Liver (tissue), 8 donors: ENCODE measurements at regions not wholly inside any gene's neighbourhood (a gene's known extent, or its start where the extent isn't known, plus 50 kb on each side); places are given as distances from the start of the nearest gene placed in this dataset.

Source experiments
- DNase-seq: peaks from one replicate; pipeline ENCODE4 v3.0.0-alpha.2; 2017; ENCODE audit warnings: low spot score
- H3K27ac ChIP-seq, 2 donors: one replicate each; pipeline ENCODE4 v1.7.0; 2013; ENCODE audit warnings: inconsistent platforms in 2 of 2, low read length in 2 of 2, control low read depth in 1 of 2, low read depth in 1 of 2, mild to moderate bottlenecking in 1 of 2
- H3K27me3 ChIP-seq, 4 donors: one replicate each; pipeline versions ENCODE4 v1.6.1 to v1.7.0; 2013; ENCODE audit warnings: low read length in 3 of 4, inconsistent platforms in 1 of 4, mild to moderate bottlenecking in 1 of 4, moderate library complexity in 1 of 4; ENCODE audit not compliant: control insufficient read depth in 4 of 4, insufficient read depth in 4 of 4
- H3K36me3 ChIP-seq, 4 donors: one replicate each; pipeline versions ENCODE4 v1.6.1 to v1.7.0; 2013; ENCODE audit warnings: low read length in 3 of 4, mild to moderate bottlenecking in 3 of 4, low read depth in 1 of 4, moderate library complexity in 1 of 4; ENCODE audit not compliant: control insufficient read depth in 4 of 4, insufficient read depth in 3 of 4
- H3K4me1 ChIP-seq, 4 donors: one replicate each; pipeline versions ENCODE4 v1.6.1 to v1.7.0; 2013; ENCODE audit warnings: low read length in 3 of 4, mild to moderate bottlenecking in 3 of 4, moderate library complexity in 1 of 4; ENCODE audit not compliant: control insufficient read depth in 4 of 4, insufficient read depth in 4 of 4
- H3K4me3 ChIP-seq, 3 donors: one replicate each; pipeline versions ENCODE4 v1.6.1 to v1.7.0; 2013; ENCODE audit warnings: low read length in 3 of 3, control low read depth in 1 of 3, low read depth in 1 of 3, mild to moderate bottlenecking in 1 of 3
- H3K9ac ChIP-seq, 2 donors: one replicate each; pipeline ENCODE4 v1.7.0; 2013; ENCODE audit warnings: low read length in 2 of 2, mild to moderate bottlenecking in 2 of 2, moderate library complexity in 2 of 2, control low read depth in 1 of 2, low read depth in 1 of 2
- H3K9me3 ChIP-seq, 4 donors: one replicate each; pipeline versions ENCODE4 v1.6.1 to v1.7.0; 2013; ENCODE audit warnings: low read length in 3 of 4; ENCODE audit not compliant: control insufficient read depth in 4 of 4
- ATF3 ChIP-seq: IDR thresholded peaks from 2 replicates; pipeline ENCODE4 v1.6.1; 2016; ENCODE audit warnings: antibody characterized with exemption
- EGR1 ChIP-seq, 2 donors: IDR thresholded peaks; 2 replicates each; pipeline ENCODE4 v1.6.1; 2016 to 2018; ENCODE audit warnings: antibody characterized with exemption in 2 of 2, low read depth in 2 of 2
- FOXA1 ChIP-seq: IDR thresholded peaks from 2 replicates; pipeline ENCODE4 v1.6.1; 2016; ENCODE audit warnings: antibody characterized with exemption
- FOXA2 ChIP-seq: IDR thresholded peaks from 2 replicates; pipeline ENCODE4 v1.6.1; 2016; ENCODE audit warnings: antibody characterized with exemption
- GABPA ChIP-seq, 2 donors: IDR thresholded peaks in 1 of 2; conservative IDR thresholded peaks in 1 of 2; 2 replicates each; pipeline ENCODE4 v1.6.1; 2016; ENCODE audit warnings: antibody characterized with exemption in 2 of 2, mild to moderate bottlenecking in 1 of 2, moderate library complexity in 1 of 2
- HNF4A ChIP-seq, 2 donors: conservative IDR thresholded peaks; 2 replicates each; pipeline ENCODE4 v1.6.1; 2016; ENCODE audit warnings: antibody characterized with exemption in 2 of 2, mild to moderate bottlenecking in 2 of 2
- HNF4G ChIP-seq: IDR thresholded peaks from 2 replicates; pipeline ENCODE4 v1.6.1; 2016; ENCODE audit warnings: antibody characterized with exemption
- JUND ChIP-seq, 2 donors: IDR thresholded peaks; 2 replicates each; pipeline ENCODE4 v1.6.1; 2016; ENCODE audit warnings: antibody characterized with exemption in 2 of 2
- RAD21 ChIP-seq, 2 donors: IDR thresholded peaks; 2 replicates each; pipeline ENCODE4 v1.6.1; 2016; ENCODE audit warnings: antibody characterized with exemption in 2 of 2, mild to moderate bottlenecking in 2 of 2
- RXRA ChIP-seq, 2 donors: IDR thresholded peaks; 2 replicates each; pipeline ENCODE4 v1.6.1; 2017 to 2018; ENCODE audit warnings: antibody characterized with exemption in 2 of 2, mild to moderate bottlenecking in 1 of 2
- SP1 ChIP-seq: IDR thresholded peaks from 2 replicates; pipeline ENCODE4 v1.6.1; 2018; ENCODE audit warnings: antibody characterized with exemption, mild to moderate bottlenecking
- TAF1 ChIP-seq: conservative IDR thresholded peaks from 2 replicates; pipeline ENCODE4 v1.6.1; 2016; ENCODE audit warnings: antibody characterized with exemption, mild to moderate bottlenecking
- YY1 ChIP-seq: IDR thresholded peaks from 2 replicates; pipeline ENCODE4 v1.6.1; 2016; ENCODE audit warnings: antibody characterized with exemption, mild to moderate bottlenecking
- WGBS: extraction: QIAGEN DNeasy Blood & Tissue Kit; methylation state at CpG from one replicate; pipeline ENCODE4 v1.1.7; 2013; 5-methylcytosine and 5-hydroxymethylcytosine counted together
- TF ChIP-seq, protein P1 (sequence below): fragments of 150-350 bp; IDR thresholded peaks from 2 replicates; pipeline ENCODE4 v1.5.1; 2017; ENCODE audit warnings: improper control_type of control experiment, low read depth, low read length; ENCODE audit not compliant: missing input control
- TF ChIP-seq, protein P2 (sequence below): IDR thresholded peaks from 2 replicates; pipeline ENCODE4 v1.6.1; 2016; ENCODE audit warnings: antibody characterized with exemption
- donor health status: healthy.
- donor health status: healthy.
- donor health status: healthy.
- donor health status: healthy.
- donor health status: healthy.

DNA sequence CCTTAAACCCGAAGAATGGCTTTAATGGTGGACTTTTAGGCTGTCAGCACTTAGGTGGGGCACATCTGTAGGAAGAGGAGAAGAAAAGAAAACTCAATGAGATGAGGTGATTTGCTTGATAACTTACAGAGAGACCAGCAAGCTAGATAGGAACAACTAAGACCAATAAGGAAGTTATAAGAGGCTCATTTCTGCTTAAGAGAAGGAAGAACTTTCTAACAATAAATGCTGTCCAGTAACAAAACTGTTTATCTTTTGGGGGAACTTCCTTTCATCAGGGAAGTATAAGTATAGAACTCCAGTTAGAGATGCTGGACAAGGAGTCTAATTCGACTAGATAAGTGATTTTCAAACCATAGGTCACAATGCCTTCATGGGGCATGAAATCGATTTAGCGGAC is 107.2 kb upstream of the SIRPA start:
- Histone ChIP-seq H3K27ac (no peak overlapping the region), H3K9ac (no peak overlapping the region), H3K36me3 (no peaks in the 10 kb centered on the region), H3K27me3 (no peaks in the 10 kb centered on the region), H3K4me1 (peaks cover 0 to 6% (median 0%) of the 10 kb centered on the region in 4 donors), H3K4me3 (no peak overlapping the region), H3K9me3 (no peaks in the 10 kb centered on the region)
- DNase-seq, result no peak
- no peak for TF ChIP-seq HNF4A (conservative IDR thresholded peaks at IDR 0.05)
- TF ChIP-seq RXRA (IDR thresholded peaks at IDR 0.05), result no peak
- no peak for TF ChIP-seq JUND (IDR thresholded peaks at IDR 0.05)
- no peak for TF ChIP-seq ATF3
- no peak for TF ChIP-seq GABPA (IDR thresholded peaks at IDR 0.05 in 1 of 2, conservative IDR thresholded peaks at IDR 0.05 in 1 of 2)
- TF ChIP-seq FOXA1, result no peak
- TF ChIP-seq, protein P1, sequence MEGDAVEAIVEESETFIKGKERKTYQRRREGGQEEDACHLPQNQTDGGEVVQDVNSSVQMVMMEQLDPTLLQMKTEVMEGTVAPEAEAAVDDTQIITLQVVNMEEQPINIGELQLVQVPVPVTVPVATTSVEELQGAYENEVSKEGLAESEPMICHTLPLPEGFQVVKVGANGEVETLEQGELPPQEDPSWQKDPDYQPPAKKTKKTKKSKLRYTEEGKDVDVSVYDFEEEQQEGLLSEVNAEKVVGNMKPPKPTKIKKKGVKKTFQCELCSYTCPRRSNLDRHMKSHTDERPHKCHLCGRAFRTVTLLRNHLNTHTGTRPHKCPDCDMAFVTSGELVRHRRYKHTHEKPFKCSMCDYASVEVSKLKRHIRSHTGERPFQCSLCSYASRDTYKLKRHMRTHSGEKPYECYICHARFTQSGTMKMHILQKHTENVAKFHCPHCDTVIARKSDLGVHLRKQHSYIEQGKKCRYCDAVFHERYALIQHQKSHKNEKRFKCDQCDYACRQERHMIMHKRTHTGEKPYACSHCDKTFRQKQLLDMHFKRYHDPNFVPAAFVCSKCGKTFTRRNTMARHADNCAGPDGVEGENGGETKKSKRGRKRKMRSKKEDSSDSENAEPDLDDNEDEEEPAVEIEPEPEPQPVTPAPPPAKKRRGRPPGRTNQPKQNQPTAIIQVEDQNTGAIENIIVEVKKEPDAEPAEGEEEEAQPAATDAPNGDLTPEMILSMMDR, result no peak
- WGBS, result 67% methylated on average over 4 of the region's 4 CpGs

- no peaks in the 10 kb centered on the region for H3K27me3 ChIP-seq
- no peaks in the 10 kb centered on the region for H3K36me3 ChIP-seq
- H3K4me3 ChIP-seq, result no peak overlapping the region
- TF ChIP-seq RXRA (IDR thresholded peaks at IDR 0.05) (no peak), HNF4G (no peak), ATF3 (no peak), HNF4A (conservative IDR thresholded peaks at IDR 0.05) (no peak), EGR1 (IDR thresholded peaks at IDR 0.05; ENCODE audit: low read depth in 2 of 2) (no peak), TAF1 (no peak), FOXA1 (no peak), FOXA2 (no peak), YY1 (no peak), RAD21 (IDR thresholded peaks at IDR 0.05) (no peak), SP1 (no peak)
- TF ChIP-seq, protein P1, result no peak
- TF ChIP-seq, protein P2, sequence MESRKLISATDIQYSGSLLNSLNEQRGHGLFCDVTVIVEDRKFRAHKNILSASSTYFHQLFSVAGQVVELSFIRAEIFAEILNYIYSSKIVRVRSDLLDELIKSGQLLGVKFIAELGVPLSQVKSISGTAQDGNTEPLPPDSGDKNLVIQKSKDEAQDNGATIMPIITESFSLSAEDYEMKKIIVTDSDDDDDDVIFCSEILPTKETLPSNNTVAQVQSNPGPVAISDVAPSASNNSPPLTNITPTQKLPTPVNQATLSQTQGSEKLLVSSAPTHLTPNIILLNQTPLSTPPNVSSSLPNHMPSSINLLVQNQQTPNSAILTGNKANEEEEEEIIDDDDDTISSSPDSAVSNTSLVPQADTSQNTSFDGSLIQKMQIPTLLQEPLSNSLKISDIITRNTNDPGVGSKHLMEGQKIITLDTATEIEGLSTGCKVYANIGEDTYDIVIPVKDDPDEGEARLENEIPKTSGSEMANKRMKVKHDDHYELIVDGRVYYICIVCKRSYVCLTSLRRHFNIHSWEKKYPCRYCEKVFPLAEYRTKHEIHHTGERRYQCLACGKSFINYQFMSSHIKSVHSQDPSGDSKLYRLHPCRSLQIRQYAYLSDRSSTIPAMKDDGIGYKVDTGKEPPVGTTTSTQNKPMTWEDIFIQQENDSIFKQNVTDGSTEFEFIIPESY, result no peak
- no peaks in the 10 kb centered on the region for H3K9me3 ChIP-seq
- no peak overlapping the region for H3K9ac ChIP-seq
- DNase-seq, result no peak
- H3K4me1 ChIP-seq, result peaks cover 0 to 6% (median 0%) of the 10 kb centered on the region in 4 donors
- WGBS, result 48% methylated on average over 6 of the region's 6 CpGs
- H3K27ac ChIP-seq, result no peak overlapping the region
Observed at GRCh38 chr20:1786486-1786885, 108.7 kb upstream of the SIRPA start.
